BE2C (cell line): ENCODE measurements at regions not wholly inside any gene's neighbourhood (a gene's known extent, or its start where the extent isn't known, plus 50 kb on each side); places are given as distances from the start of the nearest gene placed in this dataset.

Source experiments
- DNase-seq: peaks from one replicate; pipeline ENCODE4 v3.0.0-alpha.2; 2020
- H3K27me3 ChIP-seq: fragments of 250-450 bp; sonication (Bioruptor Pico); 2 replicates; pipeline ENCODE4 v1.5.1; 2020; ENCODE audit warnings: mild to moderate bottlenecking
- H3K36me3 ChIP-seq: fragments of 250-450 bp; sonication (Bioruptor Pico); 2 replicates; pipeline ENCODE4 v1.5.1; 2020; ENCODE audit warnings: mild to moderate bottlenecking
- H3K4me1 ChIP-seq: fragments of 250-450 bp; sonication (Bioruptor Pico); 2 replicates; pipeline ENCODE4 v1.5.1; 2020
- H3K4me3 ChIP-seq: 2 replicates; pipeline ENCODE4 v1.5.1; 2011; ENCODE audit warnings: low read depth, low read length
- H3K9me3 ChIP-seq: fragments of 250-450 bp; sonication (Bioruptor Pico); 2 replicates; pipeline ENCODE4 v1.5.1; 2020
- TF ChIP-seq, protein P1 (sequence below): IDR thresholded peaks from 2 replicates; pipeline ENCODE4 v1.5.1; 2012; ENCODE audit warnings: mild to moderate bottlenecking, low read depth, low read length

DNA sequence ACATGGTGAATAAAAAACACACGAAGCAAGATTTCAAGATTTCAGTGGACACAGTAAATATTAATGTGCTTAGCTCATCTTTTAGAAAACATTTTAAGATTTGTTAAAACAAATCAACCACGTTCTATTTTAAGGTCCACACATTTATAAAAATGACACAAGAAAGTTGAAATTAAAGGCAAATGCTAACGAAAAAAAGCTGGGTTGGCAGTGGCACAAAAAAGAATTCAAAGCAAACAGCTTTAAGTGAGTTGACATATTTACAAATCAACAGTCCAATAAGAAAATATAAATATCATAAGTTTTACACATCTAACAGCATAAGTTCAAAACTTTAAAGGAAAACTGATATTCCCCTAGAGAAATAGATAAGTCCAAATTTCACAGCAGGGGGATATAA, 430.4 kb upstream of the CCDC54 start:
- Histone ChIP-seq H3K27me3 (no peaks in the 10 kb centered on the region), H3K4me3 (no peak overlapping the region), H3K4me1 (no peaks in the 10 kb centered on the region), H3K9me3 (no peaks in the 10 kb centered on the region), H3K36me3 (no peaks in the 10 kb centered on the region)
- DNase-seq: no peak
- TF ChIP-seq, protein P1, sequence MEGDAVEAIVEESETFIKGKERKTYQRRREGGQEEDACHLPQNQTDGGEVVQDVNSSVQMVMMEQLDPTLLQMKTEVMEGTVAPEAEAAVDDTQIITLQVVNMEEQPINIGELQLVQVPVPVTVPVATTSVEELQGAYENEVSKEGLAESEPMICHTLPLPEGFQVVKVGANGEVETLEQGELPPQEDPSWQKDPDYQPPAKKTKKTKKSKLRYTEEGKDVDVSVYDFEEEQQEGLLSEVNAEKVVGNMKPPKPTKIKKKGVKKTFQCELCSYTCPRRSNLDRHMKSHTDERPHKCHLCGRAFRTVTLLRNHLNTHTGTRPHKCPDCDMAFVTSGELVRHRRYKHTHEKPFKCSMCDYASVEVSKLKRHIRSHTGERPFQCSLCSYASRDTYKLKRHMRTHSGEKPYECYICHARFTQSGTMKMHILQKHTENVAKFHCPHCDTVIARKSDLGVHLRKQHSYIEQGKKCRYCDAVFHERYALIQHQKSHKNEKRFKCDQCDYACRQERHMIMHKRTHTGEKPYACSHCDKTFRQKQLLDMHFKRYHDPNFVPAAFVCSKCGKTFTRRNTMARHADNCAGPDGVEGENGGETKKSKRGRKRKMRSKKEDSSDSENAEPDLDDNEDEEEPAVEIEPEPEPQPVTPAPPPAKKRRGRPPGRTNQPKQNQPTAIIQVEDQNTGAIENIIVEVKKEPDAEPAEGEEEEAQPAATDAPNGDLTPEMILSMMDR: no peak

DNA sequence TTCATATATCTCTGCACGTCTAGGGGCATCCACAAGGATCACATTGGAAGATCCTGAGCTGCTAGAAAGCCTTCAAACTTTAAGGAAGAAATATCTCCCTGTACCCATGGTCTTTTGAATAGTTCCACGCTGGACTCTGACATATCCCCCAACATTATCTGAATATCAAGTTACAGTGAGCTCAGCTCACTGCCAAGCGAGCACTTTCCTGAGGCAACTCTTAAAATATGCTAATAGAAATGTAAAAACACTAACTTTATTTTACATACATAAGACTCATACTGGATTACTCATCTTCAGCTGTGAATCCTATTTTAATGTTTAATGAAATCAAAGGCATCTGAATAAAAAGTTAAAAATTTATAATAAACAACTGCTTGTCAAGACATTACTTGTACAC, 420.2 kb upstream of the CCDC54 start:
- Histone ChIP-seq H3K4me3 (no peak overlapping the region), H3K27me3 (no peaks in the 10 kb centered on the region), H3K36me3 (no peaks in the 10 kb centered on the region), H3K4me1 (no peaks in the 10 kb centered on the region), H3K9me3 (no peaks in the 10 kb centered on the region)
- DNase-seq: no peak
- TF ChIP-seq, protein P1: no peak

DNA sequence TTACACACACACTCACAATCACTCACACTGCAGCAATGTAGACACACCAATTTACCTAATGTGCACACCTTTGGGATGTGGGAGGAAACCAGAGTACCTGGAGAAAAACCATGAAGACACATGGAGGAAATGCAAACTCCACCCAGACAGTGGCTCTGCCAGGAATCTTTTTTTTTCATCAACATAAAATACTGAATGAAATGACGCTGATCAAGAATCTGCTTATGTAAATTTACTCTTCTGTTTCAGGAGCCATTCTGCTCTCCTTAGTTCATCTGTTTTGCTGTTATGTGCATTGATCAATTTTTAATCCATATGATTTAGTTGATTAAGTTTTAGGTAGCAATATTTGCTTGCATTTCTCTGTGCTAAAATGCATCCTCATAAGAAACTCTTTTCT, 414.2 kb upstream of the CCDC54 start:
- DNase-seq: no peak
- Histone ChIP-seq H3K4me1 (no peaks in the 10 kb centered on the region), H3K9me3 (no peaks in the 10 kb centered on the region), H3K4me3 (no peak overlapping the region), H3K27me3 (no peaks in the 10 kb centered on the region), H3K36me3 (no peaks in the 10 kb centered on the region)
- TF ChIP-seq, protein P1: no peak

DNA sequence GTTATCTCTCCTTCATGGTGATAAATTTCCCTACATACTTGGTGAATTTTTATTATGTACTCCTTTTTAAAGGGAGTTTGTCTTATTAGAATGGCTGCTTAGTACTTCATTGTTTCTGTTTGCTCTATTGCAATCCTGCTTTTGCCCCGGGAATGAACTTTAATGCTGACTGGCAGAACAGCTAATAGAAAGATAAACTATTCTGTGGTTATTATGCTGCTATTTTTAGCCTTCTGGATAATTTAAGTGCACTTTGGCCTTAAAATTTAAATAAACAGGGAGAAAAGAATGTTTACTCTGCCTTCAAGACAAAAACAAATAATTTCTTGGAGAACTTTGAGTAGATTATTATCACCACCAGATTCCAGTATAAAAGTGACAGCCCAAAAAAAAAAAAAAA, 413.8 kb upstream of the CCDC54 start:
- Histone ChIP-seq H3K27me3 (no peaks in the 10 kb centered on the region), H3K4me3 (no peak overlapping the region), H3K36me3 (no peaks in the 10 kb centered on the region), H3K9me3 (no peaks in the 10 kb centered on the region), H3K4me1 (no peaks in the 10 kb centered on the region)
- TF ChIP-seq, protein P1: no peak
- no peak for DNase-seq

DNA sequence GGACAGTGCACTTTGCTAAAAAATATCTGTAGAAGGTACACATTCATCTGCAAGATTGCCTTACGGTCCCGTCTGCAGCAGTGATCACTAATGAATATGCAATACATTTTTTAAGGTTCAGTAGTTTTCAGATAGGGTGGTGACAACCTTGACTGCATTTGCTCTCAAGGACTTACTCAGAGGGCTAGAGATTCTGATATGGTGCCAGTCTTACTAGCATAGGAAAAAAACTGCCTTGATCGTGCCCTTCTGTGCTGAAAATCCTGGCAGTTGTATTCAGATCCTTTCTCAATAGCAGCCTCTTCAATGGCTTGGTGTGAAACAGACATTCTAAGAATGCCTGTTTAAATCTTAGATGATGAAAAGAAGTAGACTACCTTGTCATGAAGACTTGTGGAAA, 411.9 kb upstream of the CCDC54 start:
- TF ChIP-seq, protein P1: no peak
- no peaks in the 10 kb centered on the region for H3K36me3 ChIP-seq
- no peak for DNase-seq
- no peaks in the 10 kb centered on the region for H3K4me1 ChIP-seq
- no peak overlapping the region for H3K4me3 ChIP-seq
- no peaks in the 10 kb centered on the region for H3K27me3 ChIP-seq
- no peaks in the 10 kb centered on the region for H3K9me3 ChIP-seq

DNA sequence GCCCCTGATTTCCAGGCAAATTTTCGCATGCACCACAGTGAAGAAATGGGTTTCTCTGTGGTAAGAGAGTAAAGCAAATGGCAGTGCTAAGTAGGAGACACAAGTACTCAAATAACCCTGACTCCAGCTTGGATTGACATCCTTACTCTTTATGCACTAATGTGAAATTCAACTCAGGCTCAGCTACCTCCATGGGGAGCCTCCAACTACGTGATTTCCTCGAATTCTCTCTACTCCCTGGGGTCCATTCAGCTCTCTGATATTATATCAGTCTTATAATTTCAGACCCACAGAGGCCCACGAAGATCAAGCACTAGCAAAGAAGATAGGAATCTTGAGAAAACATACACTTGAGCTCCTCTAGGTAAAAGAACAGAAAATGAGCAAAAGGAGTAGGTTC, 407.6 kb upstream of the CCDC54 start:
- no peak for DNase-seq
- Histone ChIP-seq H3K4me1 (no peaks in the 10 kb centered on the region), H3K4me3 (no peak overlapping the region), H3K27me3 (no peaks in the 10 kb centered on the region), H3K9me3 (no peaks in the 10 kb centered on the region), H3K36me3 (no peaks in the 10 kb centered on the region)
- TF ChIP-seq, protein P1: no peak
